M059J (cell line): ENCODE measurements at regions not wholly inside any gene's neighbourhood (a gene's known extent, or its start where the extent isn't known, plus 50 kb on each side); places are given as distances from the start of the nearest gene placed in this dataset.

Experiments
- DNase-seq: peaks from one replicate; pipeline ENCODE4 v3.0.0-alpha.2; 2012; ENCODE audit warnings: low read depth

DNA sequence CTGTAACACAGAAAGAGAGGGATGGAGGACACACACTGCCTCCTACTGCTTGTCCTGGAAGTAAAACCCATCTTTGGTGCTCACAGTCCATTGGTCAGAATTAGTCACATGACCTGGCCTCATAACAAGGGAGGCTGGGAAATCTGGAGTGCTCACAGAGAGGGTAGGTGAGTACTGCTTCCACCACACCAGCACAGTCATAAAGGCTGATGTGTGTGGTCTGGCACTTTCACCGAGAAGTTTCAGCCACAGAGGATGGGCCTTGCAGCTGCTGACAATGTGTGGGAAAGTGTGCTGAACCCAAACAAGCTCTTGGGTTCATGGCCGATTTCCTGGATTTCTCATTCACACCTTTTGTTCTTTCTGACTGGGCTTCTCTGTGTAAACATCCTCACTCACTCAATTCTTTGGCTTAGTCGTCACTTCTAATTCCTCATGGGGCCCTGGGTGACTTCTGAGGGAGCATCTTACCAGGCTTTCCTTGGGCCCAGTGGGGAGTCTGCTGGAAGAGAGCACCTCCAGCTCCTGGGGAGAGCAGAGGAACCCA, 100.7 kb downstream of the ASB7 start:
- peak; percentile 89 for DNase-seq

GRCh38 chr15:100703671-100704070, 101.3 kb downstream of the ASB7 start:
- DNase-seq = no peak

GRCh38 chr15:100704281-100705055, 102.1 kb downstream of the ASB7 start:
- peak; percentile 94 for DNase-seq

GRCh38 chr15:100705065-100705464, 102.7 kb downstream of the ASB7 start:
- DNase-seq = no peak

- no peak for DNase-seq
Observed at GRCh38 chr15:100705841-100706240, 103.5 kb downstream of the ASB7 start.

DNA sequence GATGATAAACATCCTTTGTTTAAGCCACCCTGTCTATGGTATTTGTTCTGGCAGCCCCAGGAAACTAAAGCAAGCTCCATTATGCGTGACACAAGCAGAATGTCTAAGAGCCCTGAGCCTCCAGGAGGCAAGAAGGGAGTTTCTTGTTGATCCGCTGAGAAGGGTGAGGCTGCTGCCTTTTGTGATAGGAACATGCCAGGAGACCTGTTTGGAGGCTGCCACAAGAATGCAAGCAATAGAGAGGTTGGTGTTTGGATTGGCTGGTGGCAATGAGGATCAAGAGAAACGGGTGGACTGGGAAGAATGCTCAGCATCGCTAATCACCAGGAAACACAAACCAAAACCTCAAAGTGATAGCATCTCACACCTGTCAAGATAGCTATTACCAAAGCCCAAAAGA, 104.8 kb downstream of the ASB7 start:
- no peak for DNase-seq

GRCh38 chr15:100708916-100709315, 106.5 kb downstream of the ASB7 start:
- no peak for DNase-seq

DNA sequence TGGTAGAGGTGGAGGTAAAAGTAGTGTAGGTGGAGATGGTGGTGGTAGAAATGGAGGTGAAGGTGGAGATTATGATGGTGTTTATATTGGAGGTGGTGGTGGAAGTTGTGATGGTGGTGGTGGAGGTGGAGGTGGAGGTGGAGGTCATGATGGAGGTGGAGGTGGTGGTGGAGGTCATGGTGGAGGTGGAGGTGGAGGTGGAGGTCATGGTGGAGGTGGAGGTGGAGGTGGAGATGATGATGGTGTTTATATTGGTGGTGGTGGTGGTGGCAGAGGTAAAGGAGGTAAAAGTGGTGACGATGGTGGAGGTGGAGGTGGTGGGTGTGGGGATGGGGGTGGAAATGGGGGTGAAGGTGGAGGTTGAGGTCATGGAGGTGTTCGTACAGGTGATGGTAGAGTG, 107.8 kb downstream of the ASB7 start:
- DNase-seq = no peak

DNA sequence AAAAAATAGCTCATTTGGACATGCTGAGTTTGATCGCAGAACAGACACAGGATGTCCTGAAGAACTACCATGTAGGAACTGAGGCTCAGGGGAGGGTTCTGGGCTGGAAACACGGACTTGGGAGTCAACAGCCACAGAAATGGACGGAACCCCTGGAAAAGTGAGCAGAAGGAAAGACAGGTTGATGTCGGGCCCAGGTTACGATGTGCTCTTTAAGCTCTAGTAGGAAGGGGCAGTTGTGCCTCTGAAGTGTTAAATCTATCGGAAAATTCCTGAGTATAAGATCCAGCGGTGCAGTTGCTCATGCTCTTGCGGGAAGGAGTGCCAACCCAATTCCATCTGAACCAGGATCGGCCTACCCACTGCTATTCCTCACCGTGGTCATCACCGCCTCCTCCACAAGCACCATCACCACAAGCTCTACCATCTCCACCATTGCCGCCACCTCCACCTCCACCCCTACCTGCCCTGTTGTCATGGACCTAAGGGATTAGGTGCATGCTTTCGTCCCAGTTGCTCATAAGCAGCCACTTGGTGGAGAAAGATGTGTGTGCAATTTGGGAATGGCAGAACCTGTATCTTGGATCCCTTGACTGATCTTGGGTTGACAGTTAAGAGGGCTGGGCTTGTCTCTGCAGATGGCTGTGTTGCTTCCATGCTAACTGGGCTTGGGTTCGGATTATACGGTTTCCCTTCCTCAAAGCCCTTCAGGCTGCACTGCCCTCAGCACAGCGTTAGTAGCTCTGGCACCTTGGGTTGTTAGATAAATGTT, 108.5 kb downstream of the ASB7 start:
- DNase-seq = no peak

GRCh38 chr15:100711516-100712021, 109.2 kb downstream of the ASB7 start:
- no peak for DNase-seq

DNA sequence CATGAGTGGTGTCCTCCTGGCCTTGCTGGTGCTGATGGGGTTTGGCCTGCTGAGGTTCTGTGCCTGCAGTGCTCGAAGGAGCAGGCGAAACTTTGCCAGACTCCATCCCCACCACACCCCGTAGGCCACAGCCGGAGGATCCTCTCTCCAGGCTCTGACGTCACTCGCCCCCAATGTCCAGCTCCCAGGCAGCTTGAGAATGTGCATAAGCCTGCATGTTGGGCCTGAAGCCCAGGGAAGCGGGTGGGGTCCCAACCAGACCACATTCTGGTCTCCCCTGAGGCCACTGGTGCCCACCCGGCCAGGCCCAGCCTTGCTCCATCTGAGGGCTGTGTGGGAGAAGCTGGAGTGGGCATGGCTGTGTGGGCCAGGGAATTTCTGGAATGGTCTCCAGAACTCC, 109.8 kb downstream of the ASB7 start:
- no peak for DNase-seq

DNA sequence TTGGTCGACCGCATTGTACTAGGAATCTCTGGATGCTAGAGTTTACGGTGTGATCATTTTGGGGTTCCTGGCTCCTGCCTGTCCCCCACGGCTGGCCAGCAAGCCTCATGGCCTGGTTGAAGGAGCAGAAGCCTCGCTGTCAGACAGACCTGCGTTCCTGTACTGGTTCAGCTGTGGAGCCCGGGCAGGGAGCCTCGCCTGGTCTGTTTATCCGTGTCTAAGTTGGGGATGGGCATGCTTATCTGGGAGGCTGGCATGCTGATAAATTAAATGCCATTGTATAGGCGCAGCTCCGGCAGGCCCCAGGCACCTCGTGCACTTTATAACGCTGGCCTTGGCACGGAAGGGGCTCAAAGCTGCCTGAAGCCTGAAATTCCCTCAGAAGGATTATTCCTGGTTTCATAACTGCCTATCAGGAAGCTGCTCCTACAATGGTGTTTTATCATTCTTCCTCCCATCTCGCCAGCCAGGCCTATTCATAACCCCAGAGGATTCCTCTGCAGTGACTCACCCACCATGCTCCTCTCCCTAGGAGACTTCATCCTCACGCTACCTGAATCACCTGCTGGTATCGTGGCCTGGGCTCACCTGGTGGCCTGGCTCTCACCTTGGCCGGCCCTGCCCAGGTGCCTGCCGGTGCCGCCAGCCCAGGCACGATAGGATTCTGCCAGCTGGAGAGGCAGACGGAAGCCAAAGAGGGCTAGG, 110.9 kb downstream of the ASB7 start:
- peak; percentile 98 for DNase-seq

GRCh38 chr15:100714034-100714748, 111.8 kb downstream of the ASB7 start:
- DNase-seq = no peak

DNA sequence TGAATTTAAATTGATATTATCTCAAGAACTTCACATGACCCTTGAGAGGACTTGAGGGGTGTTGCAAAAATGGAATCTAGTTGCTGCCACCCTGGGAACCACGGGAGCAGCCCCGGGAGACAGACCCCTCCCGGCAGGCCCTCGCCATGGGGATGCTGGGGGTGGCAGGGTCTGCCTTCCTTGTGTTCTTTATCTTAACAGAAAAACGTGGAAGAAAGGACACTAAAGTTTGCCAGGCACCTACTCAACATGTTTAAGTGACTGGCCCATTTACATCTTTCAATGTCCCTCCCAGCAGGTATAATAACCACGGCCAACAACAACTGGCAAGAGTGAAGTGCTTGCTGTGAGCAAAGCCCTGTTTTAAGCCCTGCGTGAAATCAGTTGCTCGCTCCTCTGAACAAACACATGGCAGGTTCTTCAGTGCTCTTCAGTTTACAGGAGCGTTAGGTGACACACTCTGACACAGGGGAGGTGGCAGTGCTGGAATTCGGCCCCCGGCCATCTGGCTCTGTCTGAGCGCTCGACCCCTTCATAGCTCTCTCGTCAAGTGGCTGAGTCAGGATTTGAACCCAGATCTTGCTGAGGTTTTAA, 112.5 kb downstream of the ASB7 start:
- no peak for DNase-seq

DNA sequence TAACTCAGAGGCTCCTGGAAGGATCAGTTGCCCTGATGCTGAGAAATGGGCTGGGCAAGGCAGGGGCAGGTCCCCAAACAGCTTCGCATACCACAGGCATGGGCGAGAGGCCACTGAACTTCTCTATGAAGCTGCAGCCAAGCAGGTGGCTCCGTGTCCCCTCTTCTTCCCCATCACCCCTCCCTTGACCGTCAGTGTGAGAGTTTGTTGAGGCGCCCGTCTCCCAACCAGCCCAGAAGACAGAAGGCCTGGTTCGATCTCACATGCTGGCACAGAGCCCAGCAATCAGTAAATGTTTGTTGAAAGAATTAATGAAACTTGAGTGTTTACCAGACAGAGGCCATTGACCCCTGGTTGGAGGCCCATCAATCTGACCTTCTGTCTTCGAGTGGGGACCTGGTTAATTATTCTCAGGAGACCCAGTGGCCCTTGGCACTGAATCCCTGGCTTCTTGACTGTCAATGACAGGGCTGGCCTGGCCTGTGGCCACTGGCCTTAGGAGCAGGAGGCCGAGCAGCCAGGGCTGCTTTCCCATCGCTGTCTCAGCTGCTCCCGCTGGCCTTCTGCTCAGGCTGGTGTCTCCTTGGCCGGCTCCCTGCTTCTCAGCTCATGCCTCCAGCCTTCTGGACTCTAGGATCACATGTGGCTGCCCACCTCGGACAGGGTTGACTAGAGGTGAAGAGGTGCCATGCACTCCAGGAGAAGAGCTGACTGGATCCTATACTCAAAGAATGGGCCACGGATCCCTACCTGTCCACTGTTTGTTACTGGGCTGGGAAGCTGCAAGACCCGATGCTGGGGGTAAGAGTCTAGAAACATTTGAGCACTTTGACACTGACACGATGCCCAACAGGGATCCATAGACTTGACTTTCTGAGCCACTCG, 113.4 kb downstream of the ASB7 start:
- DNase-seq = peak; percentile 36

DNA sequence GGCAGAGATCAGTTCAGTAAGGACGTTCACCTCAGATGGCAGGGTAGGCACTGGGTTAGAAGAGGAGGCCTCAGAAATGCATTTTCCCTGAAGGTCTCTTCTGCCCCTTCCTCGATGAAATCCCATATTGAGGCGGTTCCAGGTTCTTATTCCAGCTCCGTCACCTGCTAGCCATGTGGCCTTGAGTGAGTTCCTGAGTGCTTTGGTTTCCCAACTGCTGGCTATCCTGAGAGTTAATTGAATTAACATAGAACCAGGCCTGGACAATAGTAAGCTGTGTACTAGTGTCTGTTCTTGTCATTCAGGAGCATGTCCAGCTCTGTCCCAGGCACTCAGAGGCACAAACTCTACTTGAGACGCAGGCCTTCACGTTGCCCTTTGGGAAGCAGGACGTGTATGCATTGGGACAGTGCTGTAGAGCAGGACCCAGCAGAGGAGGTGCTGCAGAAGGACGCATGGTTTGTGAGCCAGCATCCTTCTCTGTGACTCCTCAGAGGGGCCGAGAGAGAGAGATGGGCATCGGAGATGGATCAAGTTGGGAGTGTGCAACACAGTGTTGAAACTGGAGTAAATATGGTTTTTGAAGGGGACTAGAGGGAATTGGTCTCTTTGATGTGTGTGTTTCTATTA, 114.2 kb downstream of the ASB7 start:
- DNase-seq = no peak

- no peak for DNase-seq
Observed at GRCh38 chr15:100717596-100717995, 115.2 kb downstream of the ASB7 start.

DNA sequence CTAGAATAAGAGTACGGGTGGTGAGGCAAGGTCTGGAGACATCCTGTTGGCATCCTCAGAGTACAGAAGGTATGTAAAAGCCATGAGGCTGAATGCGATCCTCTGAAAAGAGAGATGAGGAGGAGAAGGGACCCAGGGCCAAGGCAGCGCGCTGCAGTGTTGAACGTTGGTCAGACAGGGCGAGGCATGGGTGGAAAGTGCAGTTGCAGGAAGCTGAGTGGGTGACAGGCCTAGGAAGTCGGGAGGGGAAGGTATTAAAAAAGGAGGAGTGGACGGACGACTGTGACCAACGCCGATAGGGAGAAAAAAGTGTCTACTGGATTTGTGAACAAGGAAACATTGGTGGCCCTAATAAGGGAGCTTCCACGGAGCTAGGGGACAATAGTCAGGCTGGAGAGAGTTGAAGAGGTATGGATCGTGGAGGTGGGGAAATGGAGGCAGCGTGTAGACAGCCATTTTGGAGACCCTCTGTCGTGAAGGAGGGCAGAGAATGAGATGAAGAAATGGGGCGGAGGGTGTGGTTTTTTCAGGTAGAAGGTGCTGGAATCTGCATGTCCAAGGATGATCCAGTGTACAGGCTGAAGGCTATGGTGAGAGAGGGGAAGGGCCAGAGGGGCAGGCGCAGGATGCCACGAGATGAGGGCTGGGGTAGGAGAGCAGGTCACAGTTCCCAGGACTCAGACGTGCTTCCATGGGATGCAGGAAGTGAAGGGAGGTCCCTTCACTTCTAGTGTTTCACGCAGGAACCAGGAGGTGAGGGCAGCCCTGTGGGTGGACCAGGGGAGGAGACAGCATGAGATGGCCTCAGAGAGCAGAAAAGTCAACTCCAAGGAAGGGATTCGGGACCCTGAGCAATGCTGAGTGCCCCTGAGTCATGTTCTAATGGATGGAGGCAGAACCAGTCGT, 115.9 kb downstream of the ASB7 start:
- no peak for DNase-seq
